ENCODE measurements at regions not wholly inside any gene's neighbourhood (a gene's known extent, or its start where the extent isn't known, plus 50 kb on each side); places are given as distances from the start of the nearest gene placed in this dataset.

DNA sequence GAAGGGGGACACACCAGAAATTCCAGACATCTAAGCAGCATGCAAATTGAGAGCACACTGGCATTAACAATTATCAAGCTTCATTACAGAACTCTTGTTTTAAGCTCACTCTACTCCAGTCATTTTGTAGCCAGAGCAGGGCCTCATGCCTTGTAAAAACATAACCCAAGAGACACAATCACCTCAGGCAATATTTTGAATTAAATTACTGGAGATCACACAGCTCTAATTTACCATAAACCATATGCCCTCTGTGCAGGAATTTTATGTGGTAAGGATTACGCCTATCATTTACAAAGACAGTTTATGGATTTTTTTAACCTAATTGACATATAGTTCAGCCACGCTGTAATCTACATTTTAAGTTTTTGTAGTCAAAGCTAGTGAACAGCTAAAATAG is 414.1 kb upstream of the DDI1 start:
- no peak for DNase-seq (ENCODE audit: low read depth in 2 of 3, low spot score in 1 of 3)

DNA sequence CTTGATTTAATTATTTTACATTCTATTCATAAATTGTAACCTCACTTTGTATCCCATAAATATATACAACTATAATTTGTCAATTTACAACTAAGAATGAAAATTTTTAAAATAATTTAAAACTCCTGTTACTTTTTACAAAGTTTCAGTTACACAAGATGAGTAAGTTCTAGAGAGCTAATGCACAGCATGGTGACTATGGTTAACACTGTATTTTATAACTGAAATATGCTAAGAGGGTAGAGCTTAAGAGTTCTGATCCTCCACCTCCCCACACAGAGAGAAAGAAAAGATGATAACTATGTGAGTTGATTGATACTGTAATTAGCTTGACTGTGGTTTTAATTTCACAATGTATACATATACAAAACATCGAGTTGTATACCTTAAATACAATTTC is 412.5 kb upstream of the DDI1 start:
- no peak for DNase-seq (ENCODE audit: low read depth in 2 of 3, low spot score in 1 of 3)

DNA sequence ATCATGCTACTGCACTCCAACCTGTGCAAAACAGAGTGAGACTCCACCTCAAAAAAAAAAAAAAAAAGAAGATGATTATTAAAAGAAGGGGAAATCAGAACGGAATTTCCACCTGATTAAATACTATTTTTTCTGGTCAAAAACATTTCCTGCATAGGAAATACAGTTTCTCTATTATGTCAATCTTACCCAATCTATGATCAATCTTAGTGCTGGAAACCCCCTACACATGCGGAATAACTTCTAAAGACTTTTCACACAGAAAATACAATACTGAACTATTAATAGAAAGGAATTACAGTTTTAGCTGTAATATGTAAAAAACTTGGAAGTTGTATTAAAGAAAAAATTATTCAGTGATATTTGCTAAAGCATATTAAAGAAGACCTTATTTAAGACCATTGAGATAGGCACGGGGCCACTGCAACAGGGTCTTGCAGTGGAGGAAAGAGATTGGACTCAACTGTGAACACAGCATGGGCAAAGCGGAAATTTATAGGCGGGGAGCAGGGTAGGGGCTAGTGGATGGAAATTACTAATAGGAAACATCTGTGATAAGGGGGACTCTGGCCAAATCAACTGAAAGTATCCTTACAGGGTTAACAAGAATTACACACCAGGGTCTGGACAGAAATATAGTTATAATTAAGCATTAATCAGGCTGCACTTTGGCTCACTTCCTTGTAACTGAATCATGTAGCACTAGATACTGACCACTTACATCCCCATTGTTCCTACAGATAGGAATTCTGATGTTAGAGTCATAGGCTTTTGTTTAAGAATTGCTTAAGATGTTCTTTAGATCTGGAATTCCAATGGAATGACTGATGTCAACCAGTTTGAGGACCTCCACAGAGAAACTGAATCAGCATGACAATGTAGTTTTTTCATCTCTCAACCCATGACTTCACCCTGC is 411.5 kb upstream of the DDI1 start:
- DNase-seq (ENCODE audit: low read depth in 2 of 3, low spot score in 1 of 3), result no peak

DNA sequence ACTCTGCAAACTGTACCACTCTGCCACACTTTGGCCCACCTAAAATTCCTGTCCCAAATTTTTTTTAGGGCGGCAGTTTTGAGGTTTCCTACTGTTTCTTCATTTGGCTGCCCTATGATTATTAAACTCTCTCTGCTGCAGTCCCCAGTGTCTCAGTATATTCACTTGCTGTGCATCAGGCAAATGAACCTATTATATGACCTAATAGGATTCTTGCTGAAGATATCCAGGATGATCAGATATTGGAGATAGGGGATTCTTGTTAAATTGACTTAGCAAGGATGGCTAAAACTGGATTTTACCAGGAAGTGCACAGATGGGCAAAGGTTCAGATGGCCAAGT is 410.8 kb upstream of the DDI1 start:
- DNase-seq (ENCODE audit: low read depth in 2 of 3, low spot score in 1 of 3), result no peak

DNA sequence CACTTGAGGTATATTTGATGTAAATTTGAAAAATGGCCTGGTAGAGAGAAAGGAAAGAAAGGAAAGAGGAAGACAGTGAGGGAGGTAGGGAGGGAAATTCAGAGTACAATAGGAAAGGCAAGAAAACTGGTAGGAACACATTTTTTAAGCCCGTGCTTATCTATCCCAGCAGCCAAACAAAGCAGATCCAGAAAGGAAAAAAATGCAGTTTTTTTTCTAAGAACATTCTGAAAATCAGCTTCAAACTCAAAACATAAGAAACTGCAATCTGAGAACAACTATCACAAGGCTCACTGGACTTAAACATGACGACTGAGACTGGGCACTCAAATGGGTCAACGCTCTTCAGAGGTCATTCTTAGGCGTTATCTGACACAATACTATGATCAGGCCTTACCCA is 408.3 kb upstream of the DDI1 start:
- DNase-seq (ENCODE audit: low read depth in 2 of 3, low spot score in 1 of 3), result no peak

DNA sequence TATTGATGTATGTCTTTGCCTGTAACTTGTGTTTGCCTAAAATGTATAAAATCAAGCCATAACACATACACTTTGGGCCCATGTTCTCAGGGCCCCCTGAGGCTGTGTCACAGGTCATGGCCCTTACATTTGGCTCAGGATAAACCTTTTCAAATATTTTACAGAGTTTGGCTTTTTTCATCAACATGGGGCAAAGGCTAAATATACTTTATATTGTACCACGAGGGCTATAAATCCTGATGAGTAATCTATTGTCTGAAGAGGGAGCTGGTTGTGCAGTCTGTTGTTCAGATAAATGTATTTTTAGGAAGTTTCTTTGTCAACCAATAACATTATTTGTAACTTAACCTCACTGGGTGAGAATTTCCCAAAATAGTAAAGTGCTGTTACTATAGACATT is 404.6 kb upstream of the DDI1 start:
- no peak for DNase-seq (ENCODE audit: low read depth in 2 of 3, low spot score in 1 of 3)

DNA sequence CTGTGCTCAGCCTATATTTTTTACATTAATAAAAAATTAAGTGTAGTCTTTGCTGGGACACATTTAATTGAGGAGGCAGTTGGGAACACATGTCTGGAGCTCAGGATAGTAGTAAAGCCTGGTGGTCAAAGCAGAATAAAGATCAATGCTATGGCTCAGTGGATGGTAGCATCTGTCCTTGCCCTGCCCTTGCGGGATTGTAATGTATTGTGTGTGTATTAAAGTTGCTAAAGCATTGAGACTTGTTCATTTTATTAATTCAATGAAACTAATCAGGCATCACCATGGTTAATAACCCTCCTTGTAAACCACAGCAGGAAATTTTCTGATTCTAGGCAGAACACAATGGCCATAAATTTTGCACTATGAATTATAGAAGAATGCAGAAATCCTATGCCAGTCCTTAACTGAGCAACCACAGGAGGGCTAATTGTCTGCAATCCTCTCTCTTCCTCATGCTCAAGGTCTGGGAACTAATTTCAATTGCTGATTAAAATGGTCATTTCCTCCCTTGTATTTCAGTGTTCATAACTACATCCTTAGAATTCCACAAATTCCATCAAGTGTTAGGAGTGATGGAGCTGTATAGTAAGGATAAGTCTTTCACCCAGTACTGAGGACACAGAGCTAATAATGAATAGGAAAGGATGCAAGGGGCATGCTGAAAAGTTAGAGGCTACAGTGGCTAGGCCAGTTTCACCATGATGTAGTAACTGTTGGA is 403.2 kb upstream of the DDI1 start:
- DNase-seq (ENCODE audit: low read depth in 2 of 3, low spot score in 1 of 3), result no peak

DNA sequence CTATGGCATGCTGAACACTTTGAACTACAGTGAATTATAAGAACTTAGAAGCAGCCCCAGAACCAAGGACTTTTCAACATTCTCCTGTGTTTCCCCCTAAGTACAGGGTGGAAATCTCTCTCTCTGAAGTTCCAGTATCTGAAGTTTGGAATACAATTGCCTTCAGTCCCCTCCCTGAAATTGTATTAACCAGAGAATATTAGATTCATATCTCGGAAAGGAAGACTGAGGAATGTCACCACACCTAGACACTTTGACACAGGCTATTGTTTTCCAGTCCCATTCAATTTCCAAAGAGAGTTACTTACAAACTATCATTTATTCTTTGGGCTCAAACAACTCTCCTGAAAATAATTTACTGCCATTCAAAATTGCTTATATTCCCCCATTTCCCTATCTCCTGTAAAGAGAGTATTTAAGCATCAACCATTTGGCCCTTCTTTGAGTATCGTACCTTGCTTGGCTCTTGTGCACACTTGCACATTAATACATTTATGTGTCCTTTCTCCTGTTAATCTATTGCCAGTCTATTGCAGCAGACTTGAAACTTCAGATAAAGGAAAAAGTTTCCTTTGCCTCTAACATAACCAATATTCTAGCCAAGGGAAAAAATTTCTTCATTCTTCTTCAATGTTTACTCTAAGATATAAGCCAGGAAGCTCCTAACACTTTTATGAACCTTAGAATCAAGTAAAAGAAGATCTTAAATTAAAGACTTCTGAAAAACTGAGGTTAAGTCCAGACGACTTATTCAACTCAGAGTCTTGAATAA is 402.4 kb upstream of the DDI1 start:
- DNase-seq (ENCODE audit: low read depth in 2 of 3, low spot score in 1 of 3), result no peak

DNA sequence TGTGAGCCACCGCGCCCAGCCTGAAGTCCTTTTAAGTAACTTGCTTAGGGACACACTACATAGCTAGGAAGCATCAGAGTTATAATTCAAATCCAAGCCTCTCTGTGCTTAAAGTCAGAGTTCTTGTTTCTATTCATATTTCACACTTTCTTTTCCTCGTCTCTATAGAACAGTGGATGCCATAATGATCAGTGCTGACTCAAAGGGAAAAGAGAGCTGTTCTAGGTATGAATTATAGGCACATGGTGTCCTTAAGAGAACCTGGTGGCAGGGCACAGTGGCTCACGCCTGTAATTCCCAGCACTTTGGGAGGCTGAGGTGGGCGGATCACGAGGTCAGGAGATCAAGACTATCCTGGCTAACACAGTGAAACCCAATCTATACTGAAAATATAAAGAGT is 400.2 kb upstream of the DDI1 start:
- DNase-seq (ENCODE audit: low read depth in 2 of 3, low spot score in 1 of 3), result no peak

DNA sequence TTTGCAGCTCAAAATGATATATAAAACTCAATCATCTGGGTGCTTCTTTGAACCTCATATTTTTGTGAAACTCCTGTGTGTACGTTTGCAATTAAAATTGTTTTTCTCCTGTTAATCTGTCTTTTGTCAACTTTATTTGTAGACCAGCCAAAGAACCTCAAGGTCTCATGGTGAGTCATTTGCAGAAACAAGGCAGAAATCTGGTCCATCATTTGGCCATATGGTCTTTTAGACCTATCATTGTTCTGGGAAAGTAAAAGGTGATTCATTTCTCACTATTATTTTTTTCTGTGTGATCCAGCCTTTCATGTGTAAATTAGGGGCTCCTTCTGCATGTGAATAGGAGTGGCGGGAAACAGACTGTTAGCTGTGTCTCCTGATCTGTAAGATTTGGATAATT is 399.1 kb upstream of the DDI1 start:
- no peak for DNase-seq (ENCODE audit: low read depth in 2 of 3, low spot score in 1 of 3)

DNA sequence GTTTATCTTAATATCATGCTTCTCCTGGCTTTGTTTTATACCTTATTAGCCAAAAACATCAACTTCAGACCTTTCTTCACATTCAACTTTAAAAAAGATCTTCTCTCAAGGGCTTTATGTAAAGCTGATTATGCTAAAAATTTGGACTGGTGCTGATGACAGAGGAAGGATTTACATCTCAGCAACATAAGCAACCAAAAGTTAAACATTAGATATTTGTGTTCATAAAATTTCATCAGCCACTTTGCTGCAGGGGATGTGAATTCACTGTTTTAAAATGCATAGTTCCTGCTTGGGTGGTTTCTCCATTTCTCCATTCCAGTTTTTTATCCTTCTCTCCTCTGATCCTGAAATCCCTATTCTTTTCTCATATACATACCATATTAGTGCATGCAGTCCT is 398.6 kb upstream of the DDI1 start:
- DNase-seq (ENCODE audit: low read depth in 2 of 3, low spot score in 1 of 3), result no peak

DNA sequence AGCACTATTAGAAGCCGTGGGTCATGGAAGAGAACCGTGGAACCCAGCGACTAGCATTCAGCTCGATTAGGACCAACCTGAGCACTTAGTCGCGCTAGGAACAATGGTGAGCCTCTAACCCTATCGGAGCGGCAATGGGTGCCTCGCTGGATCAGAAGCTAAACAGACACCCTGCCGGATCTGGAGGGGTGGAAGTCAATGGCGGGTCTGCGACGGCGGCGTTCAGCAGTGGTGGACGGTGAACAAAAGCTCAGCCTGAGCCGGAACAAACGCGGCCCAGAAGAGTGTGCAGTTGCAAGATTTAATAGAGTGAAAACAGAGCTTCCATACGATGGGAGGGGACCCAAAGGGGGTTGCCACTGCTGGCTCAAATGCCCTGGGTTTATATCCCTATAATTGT is 391.8 kb upstream of the DDI1 start:
- no peak for DNase-seq (ENCODE audit: low read depth in 2 of 3, low spot score in 1 of 3)

DNA sequence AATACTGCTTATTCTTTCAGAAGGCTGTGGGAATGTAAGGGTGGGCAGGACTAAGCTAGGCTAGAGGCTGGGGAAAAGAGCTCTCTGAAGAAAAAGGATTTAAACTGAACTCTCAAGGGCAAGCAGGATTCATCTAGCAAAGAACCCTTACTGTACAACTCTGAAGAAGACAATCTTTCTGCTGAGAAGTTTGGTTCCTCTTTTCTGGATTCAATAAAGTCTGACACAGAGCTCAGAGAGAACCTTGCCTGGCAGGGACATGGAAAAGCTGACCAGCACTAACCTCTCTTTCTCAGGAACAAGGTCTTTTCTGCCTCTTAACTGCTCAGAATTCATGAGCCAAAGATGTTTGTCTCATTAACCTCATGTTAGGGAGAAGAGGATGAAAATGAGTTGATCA is 388.4 kb upstream of the DDI1 start:
- DNase-seq (ENCODE audit: low read depth in 2 of 3, low spot score in 1 of 3), result no peak

DNA sequence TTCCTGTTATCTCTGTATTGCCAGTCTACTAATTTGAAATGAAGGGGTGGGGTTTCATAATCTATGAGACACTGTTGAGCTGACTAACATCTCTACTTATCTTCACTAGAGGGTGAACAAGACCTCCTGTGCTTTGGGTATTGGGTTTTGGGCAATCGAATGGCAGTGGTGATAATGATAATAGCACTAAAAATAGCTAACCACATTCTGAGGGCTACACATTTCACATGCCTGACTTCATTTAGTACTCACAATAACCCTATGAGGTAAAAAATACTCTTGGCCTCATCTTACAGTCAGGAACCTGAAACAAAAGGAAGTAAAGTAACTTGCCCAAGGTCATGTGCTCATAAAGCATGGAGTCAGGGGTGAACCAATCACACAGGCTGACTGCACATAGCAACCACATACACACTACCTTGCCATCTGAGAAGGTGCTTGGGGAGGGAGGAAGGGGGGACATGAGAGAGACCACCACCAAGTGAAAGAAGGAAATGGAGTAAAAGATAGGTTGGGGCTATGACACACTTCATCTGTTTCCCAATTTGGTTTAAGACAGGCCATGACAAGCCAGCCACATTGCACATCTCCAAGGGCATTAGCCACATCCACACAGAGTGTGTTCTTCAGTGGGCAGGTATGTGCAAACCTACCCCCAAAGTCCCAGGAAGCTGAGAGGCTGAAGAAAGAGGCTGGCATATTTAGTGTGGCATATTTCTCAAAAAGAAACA is 387.6 kb upstream of the DDI1 start:
- DNase-seq (ENCODE audit: low read depth in 2 of 3, low spot score in 1 of 3), result no peak

DNA sequence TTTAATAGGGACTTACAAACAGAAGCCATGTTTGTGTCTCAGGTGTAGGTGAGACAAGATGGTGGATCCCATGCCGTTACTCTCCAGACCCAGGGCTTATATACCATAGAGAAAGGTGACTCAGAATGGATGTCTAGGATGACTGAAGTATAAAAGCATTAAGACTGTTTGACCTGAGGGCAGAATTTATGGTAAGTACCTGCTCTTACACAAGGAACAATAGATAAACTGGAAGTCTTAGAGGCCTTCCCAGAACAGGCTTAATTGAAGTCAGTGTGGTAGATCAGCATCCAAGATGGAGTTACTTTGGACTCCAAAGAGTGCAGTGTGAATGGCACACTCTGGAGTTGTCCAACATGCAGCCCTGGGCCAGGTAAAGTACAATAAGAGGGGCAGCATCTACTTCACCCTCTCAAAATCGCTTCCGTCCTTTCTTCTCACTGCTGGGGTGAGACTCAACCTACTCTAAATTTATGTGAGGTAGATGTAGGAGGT is 387.0 kb upstream of the DDI1 start:
- DNase-seq (ENCODE audit: low read depth in 2 of 3, low spot score in 1 of 3), result no peak

DNA sequence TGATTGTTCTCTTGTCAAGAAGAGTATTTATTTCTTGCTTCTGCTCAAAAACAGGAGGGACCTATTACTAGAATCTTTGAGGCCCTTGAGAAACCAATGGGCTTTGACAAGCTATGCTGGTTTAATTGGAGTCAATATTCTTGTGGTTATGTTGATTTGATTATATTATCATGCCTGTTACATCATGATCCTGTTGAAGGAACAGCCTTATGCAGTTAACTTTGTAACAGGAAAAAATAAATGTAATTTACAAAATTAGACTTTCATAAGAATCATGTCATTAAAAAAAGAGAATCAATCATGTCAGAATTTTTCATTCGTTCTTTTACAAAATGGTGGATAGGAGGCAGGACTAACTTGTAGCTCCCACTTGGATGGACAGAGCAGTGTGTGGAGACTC is 386.1 kb upstream of the DDI1 start:
- DNase-seq (ENCODE audit: low read depth in 2 of 3, low spot score in 1 of 3), result no peak

DNA sequence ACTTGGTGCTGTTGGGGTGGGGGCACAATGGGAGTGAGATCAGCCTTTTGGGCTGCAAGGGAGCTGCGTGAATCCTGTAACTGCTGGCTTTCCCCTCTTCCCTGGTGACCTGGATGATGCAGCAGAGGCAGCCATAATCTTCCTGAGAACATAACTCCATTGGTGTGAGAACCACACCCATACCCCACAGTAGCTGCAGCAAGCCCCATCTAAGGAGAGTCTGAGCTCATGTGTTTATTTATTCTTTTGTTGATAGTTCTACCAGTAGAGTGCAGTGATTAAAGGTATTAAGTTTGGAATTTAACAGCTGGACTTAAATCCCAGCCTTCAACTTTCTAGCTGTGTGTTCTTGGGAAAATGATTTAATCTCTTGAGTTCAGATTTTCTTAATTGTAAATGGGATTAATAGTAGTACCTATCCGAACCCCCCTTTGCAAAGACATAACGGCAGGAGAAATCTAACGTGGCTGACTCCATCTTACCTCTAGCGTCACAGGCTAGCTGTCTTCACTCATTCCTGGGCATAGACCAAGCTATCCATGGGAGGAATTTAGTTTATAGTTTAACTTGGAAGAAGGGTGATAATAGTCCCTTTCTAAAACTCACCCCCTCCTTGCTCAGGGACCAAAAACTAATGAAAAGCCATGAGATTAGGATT is 385.0 kb upstream of the DDI1 start:
- DNase-seq (ENCODE audit: low read depth in 2 of 3, low spot score in 1 of 3), result no peak

DNA sequence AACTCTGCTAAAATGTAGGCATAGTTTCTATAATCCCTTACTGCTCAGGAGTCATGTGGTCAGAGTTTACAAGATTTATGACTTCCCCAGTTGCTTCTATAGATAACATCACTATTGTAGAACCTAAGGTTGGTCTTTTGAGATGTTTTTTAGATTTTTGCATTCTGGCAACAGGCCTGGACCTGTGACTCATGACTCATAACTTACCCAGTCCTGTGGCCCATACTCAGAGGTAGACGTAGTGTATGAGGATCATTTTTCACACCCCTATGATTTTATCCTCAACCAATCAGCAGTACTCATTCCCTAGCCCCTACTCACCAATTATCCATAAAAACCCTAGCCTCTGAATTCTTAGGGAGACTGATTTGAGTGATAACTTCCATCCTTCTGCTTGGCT is 384.4 kb upstream of the DDI1 start:
- no peak for DNase-seq (ENCODE audit: low read depth in 2 of 3, low spot score in 1 of 3)

DNA sequence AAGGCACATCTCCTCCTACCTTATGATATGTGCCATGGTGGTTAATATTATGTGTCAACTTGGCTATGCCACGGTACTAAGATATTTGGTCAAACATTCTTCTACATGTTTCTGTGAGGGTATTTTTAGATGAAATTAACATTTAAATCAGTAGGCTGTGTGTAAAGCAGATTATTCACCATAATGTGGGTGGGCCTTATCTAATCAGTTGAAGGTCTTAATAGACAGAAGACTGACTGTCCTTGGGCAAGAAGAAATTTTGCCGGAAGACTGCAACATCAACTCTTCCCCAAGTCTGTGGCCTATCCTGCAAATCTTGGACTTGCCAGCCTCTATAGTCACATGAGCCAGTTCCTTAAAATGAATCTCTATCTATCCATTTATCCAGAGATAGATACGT is 380.1 kb upstream of the DDI1 start:
- DNase-seq (ENCODE audit: low read depth in 2 of 3, low spot score in 1 of 3), result no peak

DNA sequence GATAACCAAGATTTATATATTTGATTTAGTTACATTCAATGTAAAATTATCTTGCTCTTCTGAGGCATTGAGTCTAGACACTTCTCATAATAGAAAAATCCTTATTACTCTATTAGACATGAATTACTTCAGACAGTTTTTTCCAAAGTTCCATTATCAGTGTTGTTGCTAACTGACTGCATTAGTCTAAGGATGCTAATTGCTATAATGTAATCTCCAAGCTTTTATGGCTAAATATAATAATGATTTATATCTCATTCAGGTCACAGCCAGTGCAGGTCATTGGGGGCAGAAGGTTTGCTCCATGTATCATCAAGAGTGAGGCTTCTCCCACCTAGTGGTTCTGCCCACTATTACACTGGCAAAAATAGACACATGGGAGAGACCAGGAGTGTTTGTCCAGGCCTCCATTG is 377.2 kb upstream of the DDI1 start:
- DNase-seq (ENCODE audit: low read depth in 2 of 3, low spot score in 1 of 3), result no peak

DNA sequence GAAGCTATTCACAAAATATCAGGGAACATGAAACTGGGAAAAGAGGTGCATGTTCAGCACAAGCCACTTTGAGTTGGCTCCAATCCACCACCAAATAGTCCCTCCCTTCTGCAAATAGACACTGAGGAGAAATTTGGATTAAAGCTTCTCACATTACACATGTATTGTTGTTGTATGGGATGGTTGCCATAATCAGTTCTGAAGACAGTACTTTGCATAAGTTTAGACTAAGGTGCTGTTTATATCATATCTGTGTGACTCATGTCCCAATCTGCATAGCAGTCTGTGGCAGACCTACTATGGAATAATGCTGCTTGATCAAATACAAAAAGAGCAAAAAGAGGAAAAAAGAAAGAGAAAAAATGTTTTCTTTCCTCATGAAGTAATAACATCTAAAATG is 376.7 kb upstream of the DDI1 start:
- DNase-seq (ENCODE audit: low read depth in 2 of 3, low spot score in 1 of 3), result no peak
